ENCODE measurements at regions not wholly inside any gene's neighbourhood (a gene's known extent, or its start where the extent isn't known, plus 50 kb on each side); places are given as distances from the start of the nearest gene placed in this dataset.
"Not testable (repeated sequence)": the region's sequence is repeated elsewhere in the genome, so short reads cannot be mapped to it uniquely, and the experiment has no call there.

- H3K9me3 ChIP-seq: no peaks in the 10 kb centered on the region
- TF ChIP-seq CTCF (IDR thresholded peaks at IDR 0.05): no peak
- DNase-seq (ENCODE audit: low spot score in 2 of 2): no peak
- intact Hi-C loops (cut with DNase I): no loop called here
- no peaks in the 10 kb centered on the region for H3K36me3 ChIP-seq
- H3K27ac ChIP-seq: no peak overlapping the region
- H3K27me3 ChIP-seq: no peaks in the 10 kb centered on the region
- no peak overlapping the region for H3K4me3 ChIP-seq
- peaks cover 0 to 13% of the 10 kb centered on the region in 2 donors for H3K4me1 ChIP-seq
Observed at GRCh38 chr6:56832225-56832624, 122.7 kb upstream of the BEND6 start.

GRCh38 chr6:56831334-56831733 is 123.6 kb upstream of the BEND6 start:
- no peak overlapping the region for H3K4me3 ChIP-seq
- intact Hi-C loops (cut with DNase I): no loop called here
- no peak for TF ChIP-seq CTCF (IDR thresholded peaks at IDR 0.05)
- H3K36me3 ChIP-seq: no peaks in the 10 kb centered on the region
- H3K27me3 ChIP-seq: no peaks in the 10 kb centered on the region
- H3K4me1 ChIP-seq: peaks cover 0 to 13% of the 10 kb centered on the region in 2 donors
- H3K9me3 ChIP-seq: no peaks in the 10 kb centered on the region
- H3K27ac ChIP-seq: no peak overlapping the region
- no peak for DNase-seq (ENCODE audit: low spot score in 2 of 2)

GRCh38 chr6:56827908-56828649 is 126.8 kb upstream of the BEND6 start:
- TF ChIP-seq CTCF (IDR thresholded peaks at IDR 0.05): no peak
- no peaks in the 10 kb centered on the region for H3K36me3 ChIP-seq
- peaks cover 0 to 9% of the 10 kb centered on the region in 2 donors for H3K4me1 ChIP-seq
- intact Hi-C loops (cut with DNase I): no loop called here
- DNase-seq (ENCODE audit: low spot score in 2 of 2): no peak
- no peak overlapping the region for H3K4me3 ChIP-seq
- no peaks in the 10 kb centered on the region for H3K27me3 ChIP-seq
- H3K9me3 ChIP-seq: no peaks in the 10 kb centered on the region
- H3K27ac ChIP-seq: no peak overlapping the region

DNA sequence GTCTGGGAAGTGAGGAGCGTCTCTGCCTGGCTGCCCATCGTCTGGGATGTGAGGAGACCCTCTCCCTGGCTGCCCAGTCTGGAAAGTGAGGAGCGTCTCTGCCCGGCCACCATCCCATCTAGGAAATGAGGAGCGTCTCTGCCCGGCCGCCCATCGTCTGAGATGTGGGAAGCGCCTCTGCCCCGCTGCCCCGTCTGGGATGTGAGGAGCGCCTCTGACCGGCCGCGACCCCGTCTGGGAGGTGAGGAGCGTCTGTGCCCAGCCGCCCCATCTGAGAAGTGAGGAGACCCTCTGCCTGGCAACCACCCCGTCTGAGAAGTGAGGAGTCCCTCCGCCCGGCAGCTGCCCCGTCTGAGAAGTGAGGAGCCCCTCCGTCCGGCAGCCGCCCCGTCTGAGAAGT is 130.5 kb upstream of the BEND6 start:
- H3K27me3 ChIP-seq; H3K9me3 ChIP-seq; H3K4me3 ChIP-seq; H3K27ac ChIP-seq; DNase-seq (ENCODE audit: low spot score in 2 of 2); intact Hi-C loops (cut with DNase I); H3K36me3 ChIP-seq: not testable (repeated sequence)
- H3K4me1 ChIP-seq: peaks cover 0 to 11% of the 10 kb centered on the region in 2 donors

DNA sequence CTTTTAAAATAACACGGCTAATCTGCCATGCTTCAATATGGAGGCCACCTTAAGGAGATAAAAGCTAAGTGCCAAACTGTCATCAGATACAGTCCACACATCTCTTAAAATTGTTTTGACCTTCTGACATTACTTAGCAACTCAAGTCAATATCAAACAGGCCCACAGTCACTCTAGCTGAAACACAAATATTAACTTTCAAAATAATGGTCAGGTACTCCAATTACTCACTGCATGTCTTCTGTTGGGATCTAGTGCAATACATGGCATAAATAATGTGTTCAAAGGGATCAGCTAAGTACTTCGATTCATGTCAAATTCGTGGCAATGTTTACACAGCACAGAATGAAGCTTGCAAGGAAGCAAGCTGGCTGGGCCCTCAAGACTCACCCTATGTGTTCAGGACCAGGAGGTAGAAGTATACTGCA is 133.9 kb upstream of the BEND6 start:
- H3K9me3 ChIP-seq: no peaks in the 10 kb centered on the region
- H3K36me3 ChIP-seq: no peaks in the 10 kb centered on the region
- no peak for TF ChIP-seq CTCF (IDR thresholded peaks at IDR 0.05)
- no peak overlapping the region for H3K27ac ChIP-seq
- no peak overlapping the region for H3K4me3 ChIP-seq
- H3K4me1 ChIP-seq: peaks cover 0 to 2% of the 10 kb centered on the region in 2 donors
- no peaks in the 10 kb centered on the region for H3K27me3 ChIP-seq
- DNase-seq (ENCODE audit: low spot score in 2 of 2): no peak
- intact Hi-C loops (cut with DNase I): no loop called here

DNA sequence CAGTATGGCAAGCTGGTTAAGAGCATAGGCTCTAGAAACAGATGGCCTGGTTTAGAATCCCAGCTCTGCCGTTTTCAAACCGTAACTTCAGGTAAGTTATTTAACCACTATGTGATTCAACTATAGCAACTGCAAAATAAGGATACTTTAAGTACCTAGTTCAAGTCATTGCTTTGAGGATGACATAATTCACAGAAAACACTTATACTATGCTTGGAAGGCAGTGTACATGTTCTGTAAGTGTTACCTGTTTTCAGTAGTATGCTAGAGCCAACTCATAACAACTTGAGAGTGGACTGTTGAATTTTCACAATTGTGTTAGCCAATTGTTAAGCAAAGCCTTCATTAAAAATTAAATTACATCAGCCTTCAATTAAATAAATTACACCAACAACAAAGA is 134.8 kb upstream of the BEND6 start:
- Histone ChIP-seq H3K36me3 (no peaks in the 10 kb centered on the region), H3K4me3 (no peak overlapping the region), H3K27ac (no peak overlapping the region), H3K9me3 (no peaks in the 10 kb centered on the region), H3K4me1 (peaks cover 0 to 2% of the 10 kb centered on the region in 2 donors), H3K27me3 (no peaks in the 10 kb centered on the region)
- intact Hi-C loops (cut with DNase I): no loop called here
- TF ChIP-seq CTCF (IDR thresholded peaks at IDR 0.05): no peak
- no peak for DNase-seq (ENCODE audit: low spot score in 2 of 2)

Data from ascending aorta (tissue), 2 donors.